WI38 (cell line): ENCODE measurements at regions not wholly inside any gene's neighbourhood (a gene's known extent, or its start where the extent isn't known, plus 50 kb on each side); places are given as distances from the start of the nearest gene placed in this dataset.
"Not testable (repeated sequence)": the region's sequence is repeated elsewhere in the genome, so short reads cannot be mapped to it uniquely, and the experiment has no call there.

Experiments
- H3K4me3 ChIP-seq: 2 replicates; pipeline ENCODE4 v1.5.1; 2011; ENCODE audit warnings: low read depth, mild to moderate bottlenecking, control low read depth, low read length
- TF ChIP-seq, protein P1 (sequence below): IDR thresholded peaks from 2 replicates; pipeline ENCODE4 v1.5.1; 2012; ENCODE audit warnings: low read depth, mild to moderate bottlenecking, control low read depth, low read length

DNA sequence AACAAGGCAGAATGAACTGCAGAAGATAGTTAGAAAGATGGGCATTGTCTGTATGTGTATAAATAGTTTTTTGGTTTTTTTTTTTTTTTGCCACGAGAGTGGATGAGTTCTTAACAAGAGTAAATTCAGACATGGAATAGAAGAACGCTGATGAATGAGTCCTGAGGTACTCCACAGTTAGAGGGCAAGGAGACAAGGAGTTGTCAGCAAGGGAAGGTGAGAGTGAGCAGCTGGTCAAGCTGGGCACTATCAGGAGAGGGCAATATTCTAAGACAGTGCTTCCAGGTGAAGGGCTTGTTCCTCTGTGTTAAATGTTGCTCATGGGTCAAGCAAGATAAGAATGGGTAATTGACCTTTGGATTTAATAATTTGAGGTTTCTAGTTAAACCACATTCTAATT, 138.6 kb upstream of the FAM78B start:
- no peak overlapping the region for H3K4me3 ChIP-seq
- TF ChIP-seq, protein P1, sequence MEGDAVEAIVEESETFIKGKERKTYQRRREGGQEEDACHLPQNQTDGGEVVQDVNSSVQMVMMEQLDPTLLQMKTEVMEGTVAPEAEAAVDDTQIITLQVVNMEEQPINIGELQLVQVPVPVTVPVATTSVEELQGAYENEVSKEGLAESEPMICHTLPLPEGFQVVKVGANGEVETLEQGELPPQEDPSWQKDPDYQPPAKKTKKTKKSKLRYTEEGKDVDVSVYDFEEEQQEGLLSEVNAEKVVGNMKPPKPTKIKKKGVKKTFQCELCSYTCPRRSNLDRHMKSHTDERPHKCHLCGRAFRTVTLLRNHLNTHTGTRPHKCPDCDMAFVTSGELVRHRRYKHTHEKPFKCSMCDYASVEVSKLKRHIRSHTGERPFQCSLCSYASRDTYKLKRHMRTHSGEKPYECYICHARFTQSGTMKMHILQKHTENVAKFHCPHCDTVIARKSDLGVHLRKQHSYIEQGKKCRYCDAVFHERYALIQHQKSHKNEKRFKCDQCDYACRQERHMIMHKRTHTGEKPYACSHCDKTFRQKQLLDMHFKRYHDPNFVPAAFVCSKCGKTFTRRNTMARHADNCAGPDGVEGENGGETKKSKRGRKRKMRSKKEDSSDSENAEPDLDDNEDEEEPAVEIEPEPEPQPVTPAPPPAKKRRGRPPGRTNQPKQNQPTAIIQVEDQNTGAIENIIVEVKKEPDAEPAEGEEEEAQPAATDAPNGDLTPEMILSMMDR = no peak

DNA sequence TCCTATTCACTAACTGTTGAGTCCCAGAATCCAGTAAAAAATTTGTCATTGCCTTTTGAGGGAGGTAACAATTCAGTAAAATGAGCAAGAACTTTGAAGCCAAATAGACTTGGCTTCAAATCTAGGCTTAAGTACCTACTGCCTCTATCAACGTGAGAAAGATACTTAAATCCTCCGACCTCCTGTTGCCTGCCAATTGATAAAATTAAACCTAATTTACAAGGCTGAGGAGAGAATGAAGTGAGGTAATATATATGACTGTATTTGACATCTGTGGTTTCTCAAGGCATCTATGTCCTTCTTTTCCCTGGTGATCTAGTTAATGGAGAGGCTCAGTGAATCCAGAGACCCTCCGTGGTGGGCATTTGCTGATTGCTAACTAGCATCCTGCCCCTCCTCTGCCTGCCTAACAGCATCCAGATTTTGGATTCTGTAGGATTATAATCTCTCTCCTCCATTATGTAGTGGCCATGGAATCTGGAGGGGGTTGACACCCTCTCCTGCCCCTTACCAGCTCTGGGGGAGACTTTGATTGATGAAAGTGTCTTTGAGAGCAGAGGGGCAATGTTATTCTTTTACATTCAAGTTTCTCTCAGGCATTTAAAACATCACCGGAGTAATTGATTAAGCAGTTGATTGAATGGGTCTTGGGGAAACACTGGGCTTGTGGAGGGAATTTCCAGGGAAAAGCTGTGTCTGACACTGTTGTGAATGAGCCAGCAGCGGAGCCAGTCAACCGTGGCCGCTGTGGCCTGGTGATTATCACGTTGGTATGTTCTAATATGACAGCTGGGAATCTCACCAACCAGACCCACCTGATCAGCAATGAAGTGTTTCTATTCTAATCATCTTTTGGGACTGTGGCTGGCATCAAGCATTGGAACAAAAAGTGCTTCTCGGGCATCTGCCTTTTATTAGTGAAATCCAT, 140.7 kb upstream of the FAM78B start:
- H3K4me3 ChIP-seq = no peak overlapping the region
- TF ChIP-seq, protein P1 = no peak

DNA sequence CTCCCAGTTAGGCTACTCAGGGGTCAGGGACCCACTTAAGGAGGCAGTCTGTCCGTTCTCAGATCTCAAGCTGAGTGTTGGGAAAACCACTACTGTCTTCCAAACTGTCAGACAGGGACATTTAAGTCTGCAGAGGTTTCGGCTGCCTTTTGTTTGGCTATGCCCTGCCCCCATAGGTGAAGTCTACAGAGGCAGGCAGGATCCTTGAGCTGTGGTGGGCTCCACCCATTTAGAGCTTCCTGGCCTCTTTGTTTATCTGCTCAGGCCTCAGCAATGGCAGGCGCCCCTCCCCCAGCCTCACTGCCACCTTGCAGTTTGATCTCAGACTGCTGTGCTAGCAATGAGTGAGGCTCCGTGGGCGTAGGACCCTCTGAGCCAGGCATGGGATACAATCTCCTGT, 149.5 kb upstream of the FAM78B start:
- H3K4me3 ChIP-seq = not testable (repeated sequence)

DNA sequence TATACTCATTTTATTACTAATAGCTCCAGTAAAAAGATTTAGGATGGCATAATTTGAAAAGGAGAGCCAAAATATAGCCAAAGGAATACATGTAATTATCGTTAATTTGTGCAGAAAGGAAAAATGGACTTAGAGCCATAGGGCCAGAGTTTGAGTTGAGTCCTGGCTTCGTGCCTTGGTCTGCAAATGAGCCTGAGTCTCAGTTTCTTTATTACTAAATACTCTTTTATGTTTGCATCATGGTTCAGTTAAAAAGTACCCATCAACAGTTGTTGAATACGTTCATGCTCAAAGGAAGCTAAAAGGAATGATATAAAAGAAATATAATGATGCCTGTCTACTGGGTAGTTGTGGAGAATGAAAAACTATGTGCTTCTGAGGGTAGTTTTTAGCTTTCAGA, 155.7 kb upstream of the FAM78B start:
- no peak overlapping the region for H3K4me3 ChIP-seq
- TF ChIP-seq, protein P1 = no peak

DNA sequence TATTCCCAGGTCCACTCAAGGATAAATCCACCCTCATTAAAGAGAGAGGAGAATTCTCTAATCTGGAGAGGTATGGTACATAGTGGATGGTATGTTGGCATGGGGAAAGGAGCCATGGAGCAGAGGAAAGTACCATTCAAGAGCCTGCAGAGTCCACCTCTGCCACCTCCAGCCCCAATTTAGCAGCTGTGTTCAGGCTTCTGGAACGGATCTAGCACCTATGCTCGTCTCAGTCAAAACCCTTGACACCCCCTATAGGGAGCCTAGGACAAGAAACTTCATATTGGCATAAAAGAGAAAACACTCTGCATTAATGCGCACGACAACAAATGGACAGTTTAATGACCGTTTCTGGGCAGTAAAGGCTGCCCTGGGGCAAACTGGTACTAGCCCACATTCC, 161.1 kb upstream of the FAM78B start:
- TF ChIP-seq, protein P1 = no peak
- H3K4me3 ChIP-seq = no peak overlapping the region

DNA sequence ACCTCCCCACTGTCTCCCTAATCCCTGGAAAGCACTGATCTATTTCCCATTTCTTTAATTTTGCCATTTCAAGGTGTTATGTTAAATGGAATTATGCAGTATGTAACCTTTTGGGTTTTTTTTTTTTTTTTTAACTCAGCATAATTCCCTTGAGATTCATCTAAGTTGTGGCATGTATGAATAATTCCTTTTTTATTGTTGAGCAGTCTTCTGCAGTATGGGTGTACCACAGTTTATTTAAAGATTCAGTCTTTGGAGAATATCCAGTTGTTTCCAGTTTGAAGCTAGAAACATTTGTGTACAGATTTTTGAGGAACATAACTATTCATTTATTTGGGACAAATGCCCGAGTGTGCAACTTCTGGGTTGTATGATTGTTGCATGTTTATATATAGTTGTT, 162.2 kb upstream of the FAM78B start:
- TF ChIP-seq, protein P1 = no peak
- H3K4me3 ChIP-seq = no peak overlapping the region

DNA sequence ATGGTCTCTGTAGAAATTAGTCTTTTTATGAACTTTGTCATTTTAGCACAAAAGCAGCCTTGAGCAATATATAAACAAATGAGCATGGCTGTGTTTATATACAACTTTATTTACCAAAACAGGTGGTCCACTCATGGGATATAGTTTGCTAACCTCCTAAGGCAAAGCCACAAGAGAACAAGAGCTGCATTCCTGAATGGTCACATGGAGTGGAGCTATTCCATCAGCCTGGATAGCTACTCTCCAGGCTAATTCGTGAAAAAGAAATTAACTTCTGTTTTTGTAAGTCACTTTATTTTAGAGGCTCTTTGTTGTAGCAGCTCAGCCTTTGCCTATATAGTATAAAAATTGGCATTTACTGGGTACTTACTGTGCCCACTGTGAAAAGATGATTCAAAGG, 163.3 kb upstream of the FAM78B start:
- TF ChIP-seq, protein P1 = no peak
- no peak overlapping the region for H3K4me3 ChIP-seq
